Upper lobe of left lung (tissue), 4 donors: ENCODE measurements at regions not wholly inside any gene's neighbourhood (a gene's known extent, or its start where the extent isn't known, plus 50 kb on each side); places are given as distances from the start of the nearest gene placed in this dataset.

ENCODE experiments used
- CTCF ChIP-seq, 6 experiments: fragments of 450-650 bp in 4 of 6; fragments of 200-600 bp in 2 of 6; sonication (generic) in 2 of 6; IDR thresholded peaks; one replicate each; pipeline ENCODE4 v1.5.1; 2016 to 2019; ENCODE audit warnings: antibody characterized with exemption in 6 of 6
- EP300 ChIP-seq, 4 donors: sonication (generic); formaldehyde crosslinking; IDR thresholded peaks; one replicate each; pipeline ENCODE4 v1.5.1; 2017; ENCODE audit warnings: antibody characterized with exemption in 4 of 4, control low read depth in 2 of 4
- POLR2A ChIP-seq, 4 donors: fragments of 450-650 bp; IDR thresholded peaks; one replicate each; pipeline ENCODE4 v1.5.1; 2016 to 2017; ENCODE audit warnings: antibody characterized with exemption in 4 of 4, mild to moderate bottlenecking in 2 of 4
- POLR2AphosphoS5 ChIP-seq, 2 donors: sonication (generic); formaldehyde crosslinking; IDR thresholded peaks; one replicate each; pipeline ENCODE4 v1.5.1; 2017; ENCODE audit warnings: antibody characterized with exemption in 2 of 2

GRCh38 chr2:158882297-158882696 is 86.1 kb upstream of the TANC1 start:
- TF ChIP-seq POLR2AphosphoS5 (IDR thresholded peaks at IDR 0.05) (no peak), CTCF (IDR thresholded peaks at IDR 0.05) (no peak), POLR2A (IDR thresholded peaks at IDR 0.05) (no peak), EP300 (IDR thresholded peaks at IDR 0.05) (no peak)
